Esophagus squamous epithelium (tissue), 4 donors: ENCODE measurements at regions not wholly inside any gene's neighbourhood (a gene's known extent, or its start where the extent isn't known, plus 50 kb on each side); places are given as distances from the start of the nearest gene placed in this dataset.

Experiments used
- POLR2A ChIP-seq, 4 donors: fragments of 450-650 bp; IDR thresholded peaks; one replicate each; pipeline ENCODE4 v1.6.1; 2017; ENCODE audit warnings: antibody characterized with exemption in 4 of 4, mild to moderate bottlenecking in 4 of 4, moderate library complexity in 3 of 4
- TF ChIP-seq, protein P1 (sequence below), 6 experiments: fragments of 450-650 bp in 4 of 6; fragments of 200-600 bp in 2 of 6; sonication (generic) in 2 of 6; IDR thresholded peaks; one replicate each; pipeline ENCODE4 v1.5.1; 2016 to 2019; ENCODE audit warnings: antibody characterized with exemption in 6 of 6, mild to moderate bottlenecking in 4 of 6, moderate library complexity in 4 of 6

DNA sequence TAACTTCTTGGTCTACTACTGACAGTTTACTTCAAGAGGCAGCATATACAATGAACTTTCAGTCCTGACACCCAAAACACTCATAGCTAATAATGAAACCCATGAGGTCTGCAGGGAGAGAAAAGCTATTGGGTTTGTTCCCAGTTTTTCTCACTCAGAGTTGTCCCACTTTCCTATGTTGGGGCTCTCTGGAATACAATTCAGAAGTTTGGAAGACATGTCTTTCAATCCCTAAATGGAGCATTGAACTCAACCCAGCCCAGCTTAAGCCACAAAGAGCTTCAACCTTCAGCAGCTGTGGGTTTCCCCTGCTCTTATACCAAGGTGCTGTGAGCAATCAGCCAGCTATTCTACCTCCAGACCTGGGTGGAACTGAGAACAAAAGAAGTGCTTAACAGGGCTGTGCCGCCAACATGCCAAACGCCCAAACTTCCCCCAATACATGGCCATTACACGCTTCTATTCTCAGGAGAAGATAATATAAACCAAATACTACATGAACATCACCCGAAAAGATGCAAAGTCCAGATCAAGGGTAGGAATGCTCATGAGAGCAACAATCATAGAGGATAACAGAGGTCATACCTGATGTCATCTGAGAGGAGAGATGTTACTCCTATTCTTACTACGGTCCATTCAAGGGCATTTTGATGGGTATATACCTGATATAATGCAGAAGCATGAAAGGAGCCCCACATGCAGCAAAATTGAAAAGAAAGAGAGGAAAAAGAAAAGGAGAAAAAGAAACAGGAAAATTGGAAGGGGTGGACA lies 131.2 kb upstream of the TGFBR2 start:
- TF ChIP-seq, protein P1, sequence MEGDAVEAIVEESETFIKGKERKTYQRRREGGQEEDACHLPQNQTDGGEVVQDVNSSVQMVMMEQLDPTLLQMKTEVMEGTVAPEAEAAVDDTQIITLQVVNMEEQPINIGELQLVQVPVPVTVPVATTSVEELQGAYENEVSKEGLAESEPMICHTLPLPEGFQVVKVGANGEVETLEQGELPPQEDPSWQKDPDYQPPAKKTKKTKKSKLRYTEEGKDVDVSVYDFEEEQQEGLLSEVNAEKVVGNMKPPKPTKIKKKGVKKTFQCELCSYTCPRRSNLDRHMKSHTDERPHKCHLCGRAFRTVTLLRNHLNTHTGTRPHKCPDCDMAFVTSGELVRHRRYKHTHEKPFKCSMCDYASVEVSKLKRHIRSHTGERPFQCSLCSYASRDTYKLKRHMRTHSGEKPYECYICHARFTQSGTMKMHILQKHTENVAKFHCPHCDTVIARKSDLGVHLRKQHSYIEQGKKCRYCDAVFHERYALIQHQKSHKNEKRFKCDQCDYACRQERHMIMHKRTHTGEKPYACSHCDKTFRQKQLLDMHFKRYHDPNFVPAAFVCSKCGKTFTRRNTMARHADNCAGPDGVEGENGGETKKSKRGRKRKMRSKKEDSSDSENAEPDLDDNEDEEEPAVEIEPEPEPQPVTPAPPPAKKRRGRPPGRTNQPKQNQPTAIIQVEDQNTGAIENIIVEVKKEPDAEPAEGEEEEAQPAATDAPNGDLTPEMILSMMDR (IDR thresholded peaks at IDR 0.05) = no peak
- TF ChIP-seq POLR2A (IDR thresholded peaks at IDR 0.05) = no peak
